OCI-LY1 (cell line): ENCODE measurements at regions not wholly inside any gene's neighbourhood (a gene's known extent, or its start where the extent isn't known, plus 50 kb on each side); places are given as distances from the start of the nearest gene placed in this dataset.

Source experiments
- H2AFZ ChIP-seq: fragments of 200-600 bp; sonication (generic), shearing (Covaris generic); 2 replicates; pipeline ENCODE4 v1.6.0; 2014; ENCODE audit warnings: antibody characterized with exemption, mild to moderate bottlenecking, low read length
- H3F3A ChIP-seq: fragments of 200-600 bp; sonication (generic), shearing (Covaris generic); 2 replicates; pipeline ENCODE4 v1.6.0; 2014; ENCODE audit warnings: mild to moderate bottlenecking, antibody characterized with exemption, low read length, moderate library complexity; ENCODE audit not compliant: insufficient read depth
- H3K27ac ChIP-seq: fragments of 200-600 bp; sonication (generic); 2 replicates; pipeline ENCODE4 v1.5.1; 2014; ENCODE audit warnings: low read length, mixed run types, mild to moderate bottlenecking, low read depth; ENCODE audit not compliant: poor library complexity, severe bottlenecking
- H3K27me3 ChIP-seq: fragments of 200-600 bp; sonication (generic); 2 replicates; pipeline ENCODE4 v1.6.0; 2014; ENCODE audit warnings: antibody characterized with exemption, mild to moderate bottlenecking, low read length, moderate library complexity; ENCODE audit not compliant: insufficient read depth
- H3K36me3 ChIP-seq: fragments of 200-600 bp; sonication (generic); 2 replicates; pipeline ENCODE4 v1.6.1; 2014; ENCODE audit warnings: mild to moderate bottlenecking, antibody characterized with exemption, low read length, moderate library complexity, mixed read lengths; ENCODE audit not compliant: insufficient read depth
- H3K4me1 ChIP-seq: fragments of 200-600 bp; sonication (generic); 2 replicates; pipeline ENCODE4 v1.5.1; 2014; ENCODE audit warnings: mild to moderate bottlenecking, low read length, moderate library complexity; ENCODE audit not compliant: insufficient read depth, severe bottlenecking
- H3K4me2 ChIP-seq: fragments of 200-600 bp; sonication (generic), shearing (Covaris generic); 2 replicates; pipeline ENCODE4 v1.6.1; 2014; ENCODE audit warnings: low read length
- H3K4me3 ChIP-seq: fragments of 200-600 bp; sonication (generic); 2 replicates; pipeline ENCODE4 v1.5.1; 2014; ENCODE audit warnings: low read length, low read depth, mild to moderate bottlenecking, mixed read lengths; ENCODE audit not compliant: poor library complexity, severe bottlenecking
- H3K79me2 ChIP-seq: fragments of 200-600 bp; shearing (Covaris generic); 2 replicates; pipeline ENCODE4 v1.6.1; 2016; ENCODE audit warnings: mixed run types, low read length, mixed read lengths; ENCODE audit not compliant: insufficient read depth
- H3K9ac ChIP-seq: fragments of 200-600 bp; sonication (generic), shearing (Covaris generic); 2 replicates; pipeline ENCODE4 v1.6.1; 2014; ENCODE audit warnings: mild to moderate bottlenecking, low read length, mixed read lengths
- H3K9me2 ChIP-seq: fragments of 200-600 bp; sonication (generic), shearing (Covaris generic); 2 replicates; pipeline ENCODE4 v1.6.1; 2014; ENCODE audit warnings: low read depth, mild to moderate bottlenecking, low read length, mixed read lengths
- H3K9me3 ChIP-seq: fragments of 200-600 bp; shearing (Covaris generic); 2 replicates; pipeline ENCODE4 v1.6.1; 2014; ENCODE audit warnings: low read length, mixed read lengths
- H4K20me1 ChIP-seq: fragments of 200-600 bp; sonication (generic), shearing (Covaris generic); 2 replicates; pipeline ENCODE4 v1.6.0; 2016; ENCODE audit warnings: mild to moderate bottlenecking, low read length; ENCODE audit not compliant: insufficient read depth
- CTCF ChIP-seq: fragments of 200-600 bp; sonication (generic), shearing (Covaris generic); IDR thresholded peaks from 2 replicates; pipeline ENCODE4 v1.5.1; 2017; ENCODE audit warnings: mild to moderate bottlenecking, antibody characterized with exemption, low read length, moderate library complexity, mixed read lengths
- EZH2 ChIP-seq: fragments of 200-600 bp; sonication (generic), shearing (Covaris generic); IDR thresholded peaks from 2 replicates; pipeline ENCODE4 v1.8.0; 2017; ENCODE audit warnings: borderline replicate concordance, mixed run types, mild to moderate bottlenecking, antibody characterized with exemption, low read length, moderate library complexity, mixed read lengths

GRCh38 chr2:52964916-52965530 lies 802.6 kb upstream of the CHAC2 start:
- no peak for TF ChIP-seq CTCF
- TF ChIP-seq EZH2 = no peak
- Histone ChIP-seq H3K4me3 (no peak overlapping the region), H3K9me2 (no peaks in the 10 kb centered on the region), H3K4me1 (no peaks in the 10 kb centered on the region), H3K9me3 (no peaks in the 10 kb centered on the region), H4K20me1 (no peaks in the 10 kb centered on the region), H3K27ac (no peak overlapping the region), H3F3A (no peaks in the 10 kb centered on the region), H3K27me3 (no peaks in the 10 kb centered on the region), H3K9ac (no peak overlapping the region), H3K36me3 (no peaks in the 10 kb centered on the region), H3K79me2 (no peaks in the 10 kb centered on the region), H3K4me2 (no peak overlapping the region), H2AFZ (no peak overlapping the region)

GRCh38 chr2:52961403-52961802 lies 806.2 kb upstream of the CHAC2 start:
- Histone ChIP-seq H3K4me1 (no peaks in the 10 kb centered on the region), H3K9ac (no peak overlapping the region), H3K9me3 (no peaks in the 10 kb centered on the region), H4K20me1 (no peaks in the 10 kb centered on the region), H3K9me2 (no peaks in the 10 kb centered on the region), H3K4me3 (no peak overlapping the region), H3K27me3 (no peaks in the 10 kb centered on the region), H3K4me2 (no peak overlapping the region), H2AFZ (no peak overlapping the region), H3K27ac (no peak overlapping the region), H3K79me2 (no peaks in the 10 kb centered on the region), H3K36me3 (no peaks in the 10 kb centered on the region), H3F3A (no peaks in the 10 kb centered on the region)
- no peak for TF ChIP-seq CTCF
- no peak for TF ChIP-seq EZH2

DNA sequence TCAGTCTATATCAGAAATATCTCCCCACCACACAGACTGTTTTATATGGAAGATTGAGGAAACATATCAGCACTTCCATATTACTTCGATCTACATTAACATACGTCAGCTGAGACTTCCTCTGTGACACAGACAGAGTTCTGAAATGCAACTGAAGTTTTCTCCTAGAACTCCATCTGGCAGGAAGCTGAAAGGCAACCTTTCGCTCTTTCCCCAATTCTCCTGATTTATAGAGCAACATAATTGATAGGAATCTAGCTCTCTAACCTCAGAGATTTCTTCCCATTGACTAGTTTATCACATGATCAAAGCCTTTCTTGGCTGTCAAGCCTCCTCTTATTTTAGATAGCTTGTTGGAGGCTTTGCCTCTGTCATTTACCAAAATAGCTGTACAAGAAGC lies 806.7 kb upstream of the CHAC2 start:
- no peak overlapping the region for H3K4me2 ChIP-seq
- no peaks in the 10 kb centered on the region for H3K79me2 ChIP-seq
- H3K27ac ChIP-seq = no peak overlapping the region
- no peak overlapping the region for H2AFZ ChIP-seq
- TF ChIP-seq EZH2 = no peak
- no peak for TF ChIP-seq CTCF
- H3K27me3 ChIP-seq = no peaks in the 10 kb centered on the region
- no peaks in the 10 kb centered on the region for H3K9me2 ChIP-seq
- no peak overlapping the region for H3K9ac ChIP-seq
- no peaks in the 10 kb centered on the region for H3K4me1 ChIP-seq
- no peaks in the 10 kb centered on the region for H3F3A ChIP-seq
- H3K36me3 ChIP-seq = no peaks in the 10 kb centered on the region
- no peaks in the 10 kb centered on the region for H3K9me3 ChIP-seq
- no peaks in the 10 kb centered on the region for H4K20me1 ChIP-seq
- no peak overlapping the region for H3K4me3 ChIP-seq
